Osteoblast (primary cell): ENCODE measurements at regions not wholly inside any gene's neighbourhood (a gene's known extent, or its start where the extent isn't known, plus 50 kb on each side); places are given as distances from the start of the nearest gene placed in this dataset.

Experiments
- DNase-seq: peaks from one replicate; pipeline ENCODE4 v3.0.0; 2011; ENCODE audit warnings: low spot score, mixed read lengths; ENCODE audit not compliant: insufficient read length; ENCODE audit errors: missing footprints
- H2AFZ ChIP-seq: 2 replicates; pipeline ENCODE4 v1.6.0; 2011; ENCODE audit warnings: mild to moderate bottlenecking, low read length
- H3K27ac ChIP-seq: 2 replicates; pipeline ENCODE4 v1.5.1; 2011; ENCODE audit warnings: mild to moderate bottlenecking, low read depth, low read length, moderate library complexity
- H3K27me3 ChIP-seq: 2 replicates; pipeline ENCODE4 v1.6.0; 2012; ENCODE audit warnings: mild to moderate bottlenecking, control low read depth, inconsistent platforms, low read length, moderate library complexity; ENCODE audit not compliant: insufficient read depth
- H3K36me3 ChIP-seq: 2 replicates; pipeline ENCODE4 v1.5.1; 2011; ENCODE audit warnings: mild to moderate bottlenecking, low read length, control low read depth, moderate library complexity; ENCODE audit not compliant: insufficient read depth
- H3K4me1 ChIP-seq: 2 replicates; pipeline ENCODE4 v1.5.1; 2011; ENCODE audit warnings: mild to moderate bottlenecking, low read length, control low read depth, moderate library complexity; ENCODE audit not compliant: insufficient read depth
- H3K4me2 ChIP-seq: 2 replicates; pipeline ENCODE4 v1.6.0; 2011; ENCODE audit warnings: mild to moderate bottlenecking, low read length; ENCODE audit not compliant: insufficient read depth
- H3K4me3 ChIP-seq: fragments of 200-600 bp; sonication (generic); 3 replicates; pipeline ENCODE4 v1.5.1; 2012; ENCODE audit warnings: mild to moderate bottlenecking, low read length, inconsistent platforms; ENCODE audit not compliant: insufficient read depth
- H3K79me2 ChIP-seq: 2 replicates; pipeline ENCODE4 v1.6.0; 2012; ENCODE audit warnings: mild to moderate bottlenecking, low read length, control low read depth, inconsistent platforms; ENCODE audit not compliant: insufficient read depth
- H3K9me3 ChIP-seq: 2 replicates; pipeline ENCODE4 v1.5.1; 2011; ENCODE audit warnings: low read depth, low read length, control low read depth
- H4K20me1 ChIP-seq: 2 replicates; pipeline ENCODE4 v1.6.0; 2012; ENCODE audit warnings: mild to moderate bottlenecking, low read length, control low read depth; ENCODE audit not compliant: insufficient read depth
- CTCF ChIP-seq: IDR thresholded peaks from 2 replicates; pipeline ENCODE4 v1.5.1; 2011; ENCODE audit warnings: mild to moderate bottlenecking, low read depth, low read length, moderate library complexity; ENCODE audit errors: extremely low read depth

GRCh38 chr9:134972140-134972539 is 54.4 kb upstream of the FCN1 start:
- Histone ChIP-seq H3K27me3 (peaks cover 10% of the 10 kb centered on the region), H3K9me3 (no peaks in the 10 kb centered on the region), H3K4me1 (peaks cover 3% of the 10 kb centered on the region), H3K4me2 (no peak overlapping the region), H3K36me3 (no peaks in the 10 kb centered on the region), H3K4me3 (no peak overlapping the region), H3K79me2 (no peaks in the 10 kb centered on the region), H3K27ac (no peak overlapping the region), H2AFZ (no peak overlapping the region), H4K20me1 (no peaks in the 10 kb centered on the region)
- no peak for DNase-seq
- TF ChIP-seq CTCF, result no peak

GRCh38 chr9:134975253-134975652 is 57.5 kb upstream of the FCN1 start:
- no peak overlapping the region for H3K4me3 ChIP-seq
- TF ChIP-seq CTCF, result no peak
- no peaks in the 10 kb centered on the region for H4K20me1 ChIP-seq
- H3K36me3 ChIP-seq, result no peaks in the 10 kb centered on the region
- H3K27ac ChIP-seq, result no peak overlapping the region
- peaks cover 12% of the 10 kb centered on the region for H3K27me3 ChIP-seq
- no peak overlapping the region for H3K4me2 ChIP-seq
- H2AFZ ChIP-seq, result no peak overlapping the region
- H3K4me1 ChIP-seq, result no peaks in the 10 kb centered on the region
- DNase-seq, result no peak
- H3K79me2 ChIP-seq, result no peaks in the 10 kb centered on the region
- no peaks in the 10 kb centered on the region for H3K9me3 ChIP-seq

GRCh38 chr9:134976403-134976802 is 58.7 kb upstream of the FCN1 start:
- Histone ChIP-seq H3K4me1 (no peaks in the 10 kb centered on the region), H3K79me2 (no peaks in the 10 kb centered on the region), H3K36me3 (no peaks in the 10 kb centered on the region), H3K27ac (no peak overlapping the region), H3K4me3 (no peak overlapping the region), H2AFZ (no peak overlapping the region), H4K20me1 (no peaks in the 10 kb centered on the region), H3K27me3 (peaks cover 13% of the 10 kb centered on the region), H3K4me2 (no peak overlapping the region), H3K9me3 (no peaks in the 10 kb centered on the region)
- DNase-seq, result no peak
- no peak for TF ChIP-seq CTCF

- Histone ChIP-seq H3K4me2 (no peak overlapping the region), H3K4me1 (no peaks in the 10 kb centered on the region), H3K27ac (no peak overlapping the region), H2AFZ (no peak overlapping the region), H3K4me3 (no peak overlapping the region), H4K20me1 (no peaks in the 10 kb centered on the region), H3K27me3 (peaks cover 6% of the 10 kb centered on the region), H3K79me2 (no peaks in the 10 kb centered on the region), H3K36me3 (no peaks in the 10 kb centered on the region), H3K9me3 (no peaks in the 10 kb centered on the region)
- no peak for DNase-seq
- TF ChIP-seq CTCF, result no peak
These were observed 60.6 kb upstream of the FCN1 start for GRCh38 chr9:134978272-134978671.
